Mammary epithelial cell (primary cell): ENCODE measurements at regions not wholly inside any gene's neighbourhood (a gene's known extent, or its start where the extent isn't known, plus 50 kb on each side); places are given as distances from the start of the nearest gene placed in this dataset.

Experiments used
- EZH2 ChIP-seq: IDR thresholded peaks from 2 replicates; pipeline ENCODE4 v1.6.1; 2012; ENCODE audit warnings: low read length, inconsistent platforms, borderline replicate concordance
- TF ChIP-seq, protein P1 (sequence below), 2 donors: IDR thresholded peaks in 1 of 2; conservative IDR thresholded peaks in 1 of 2; 2 replicates each; pipeline ENCODE4 v1.5.1; 2011 to 2012; ENCODE audit warnings: inconsistent platforms in 2 of 2, low read length in 2 of 2, mild to moderate bottlenecking in 2 of 2, control low read depth in 1 of 2, low read depth in 1 of 2; ENCODE audit not compliant: insufficient read depth in 1 of 2; ENCODE audit errors: extremely low read depth in 1 of 2

DNA sequence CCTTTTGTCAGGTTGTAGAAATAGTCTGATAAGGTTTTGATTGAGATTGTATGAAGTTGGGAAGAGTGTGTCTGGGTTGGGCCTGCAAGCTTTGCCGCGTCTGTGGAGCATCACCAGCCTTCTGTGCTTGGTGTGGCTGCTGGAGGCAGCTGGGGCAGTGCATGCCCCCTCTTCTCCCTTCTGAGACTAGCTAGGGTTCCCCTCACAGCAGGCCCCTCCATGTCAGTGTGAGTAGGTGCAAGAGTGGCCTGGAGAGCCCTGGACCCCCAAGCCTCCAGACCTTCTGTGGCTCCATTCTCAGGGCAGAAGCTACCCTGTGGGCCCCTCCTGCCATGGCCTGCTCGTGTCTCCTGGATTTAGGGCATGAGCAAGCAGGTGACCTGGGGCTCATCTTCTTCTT is 914.2 kb downstream of the TBC1D22A start:
- TF ChIP-seq EZH2 = no peak
- TF ChIP-seq, protein P1, sequence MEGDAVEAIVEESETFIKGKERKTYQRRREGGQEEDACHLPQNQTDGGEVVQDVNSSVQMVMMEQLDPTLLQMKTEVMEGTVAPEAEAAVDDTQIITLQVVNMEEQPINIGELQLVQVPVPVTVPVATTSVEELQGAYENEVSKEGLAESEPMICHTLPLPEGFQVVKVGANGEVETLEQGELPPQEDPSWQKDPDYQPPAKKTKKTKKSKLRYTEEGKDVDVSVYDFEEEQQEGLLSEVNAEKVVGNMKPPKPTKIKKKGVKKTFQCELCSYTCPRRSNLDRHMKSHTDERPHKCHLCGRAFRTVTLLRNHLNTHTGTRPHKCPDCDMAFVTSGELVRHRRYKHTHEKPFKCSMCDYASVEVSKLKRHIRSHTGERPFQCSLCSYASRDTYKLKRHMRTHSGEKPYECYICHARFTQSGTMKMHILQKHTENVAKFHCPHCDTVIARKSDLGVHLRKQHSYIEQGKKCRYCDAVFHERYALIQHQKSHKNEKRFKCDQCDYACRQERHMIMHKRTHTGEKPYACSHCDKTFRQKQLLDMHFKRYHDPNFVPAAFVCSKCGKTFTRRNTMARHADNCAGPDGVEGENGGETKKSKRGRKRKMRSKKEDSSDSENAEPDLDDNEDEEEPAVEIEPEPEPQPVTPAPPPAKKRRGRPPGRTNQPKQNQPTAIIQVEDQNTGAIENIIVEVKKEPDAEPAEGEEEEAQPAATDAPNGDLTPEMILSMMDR (conservative IDR thresholded peaks at IDR 0.05 in 1 of 2, IDR thresholded peaks at IDR 0.05 in 1 of 2; ENCODE audit: extremely low read depth in 1 of 2, insufficient read depth in 1 of 2, low read depth in 1 of 2, low read length in 2 of 2) = no peak
